Thyroid gland (tissue), 4 donors: ENCODE measurements at regions not wholly inside any gene's neighbourhood (a gene's known extent, or its start where the extent isn't known, plus 50 kb on each side); places are given as distances from the start of the nearest gene placed in this dataset.

Experiments used
- POLR2A ChIP-seq, 2 donors: fragments of 450-650 bp; IDR thresholded peaks; one replicate each; pipeline ENCODE4 v1.6.1; 2017; ENCODE audit warnings: antibody characterized with exemption in 2 of 2, mild to moderate bottlenecking in 2 of 2, moderate library complexity in 1 of 2
- TF ChIP-seq, protein P1 (sequence below), 6 experiments: fragments of 200-600 bp in 3 of 6; fragments of 450-650 bp in 3 of 6; sonication (generic) in 3 of 6; IDR thresholded peaks; one replicate each; pipeline ENCODE4 v1.5.1; 2016 to 2019; ENCODE audit warnings: antibody characterized with exemption in 6 of 6, mild to moderate bottlenecking in 2 of 6, inconsistent platforms in 1 of 6, moderate library complexity in 1 of 6

DNA sequence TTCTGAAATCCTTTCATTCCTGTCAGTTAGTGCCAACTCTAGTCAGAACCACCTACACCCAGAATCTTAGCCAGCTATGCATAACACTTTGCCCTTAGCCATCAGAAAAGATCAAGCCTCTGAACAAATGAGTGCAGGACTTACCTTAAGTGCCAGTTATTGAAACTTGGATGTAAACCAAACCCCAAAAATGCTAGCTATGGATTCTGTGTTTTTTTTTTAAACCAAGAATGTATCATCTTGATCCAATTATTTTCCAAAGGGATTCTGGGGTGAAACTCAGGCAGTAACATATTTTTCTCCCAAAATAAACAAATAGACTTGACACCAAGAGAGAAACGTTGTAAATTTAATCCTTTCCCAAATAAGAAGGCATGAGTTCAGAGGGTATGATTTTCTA, 538.6 kb upstream of the ADAMTS5 start:
- TF ChIP-seq POLR2A (IDR thresholded peaks at IDR 0.05) = no peak
- TF ChIP-seq, protein P1, sequence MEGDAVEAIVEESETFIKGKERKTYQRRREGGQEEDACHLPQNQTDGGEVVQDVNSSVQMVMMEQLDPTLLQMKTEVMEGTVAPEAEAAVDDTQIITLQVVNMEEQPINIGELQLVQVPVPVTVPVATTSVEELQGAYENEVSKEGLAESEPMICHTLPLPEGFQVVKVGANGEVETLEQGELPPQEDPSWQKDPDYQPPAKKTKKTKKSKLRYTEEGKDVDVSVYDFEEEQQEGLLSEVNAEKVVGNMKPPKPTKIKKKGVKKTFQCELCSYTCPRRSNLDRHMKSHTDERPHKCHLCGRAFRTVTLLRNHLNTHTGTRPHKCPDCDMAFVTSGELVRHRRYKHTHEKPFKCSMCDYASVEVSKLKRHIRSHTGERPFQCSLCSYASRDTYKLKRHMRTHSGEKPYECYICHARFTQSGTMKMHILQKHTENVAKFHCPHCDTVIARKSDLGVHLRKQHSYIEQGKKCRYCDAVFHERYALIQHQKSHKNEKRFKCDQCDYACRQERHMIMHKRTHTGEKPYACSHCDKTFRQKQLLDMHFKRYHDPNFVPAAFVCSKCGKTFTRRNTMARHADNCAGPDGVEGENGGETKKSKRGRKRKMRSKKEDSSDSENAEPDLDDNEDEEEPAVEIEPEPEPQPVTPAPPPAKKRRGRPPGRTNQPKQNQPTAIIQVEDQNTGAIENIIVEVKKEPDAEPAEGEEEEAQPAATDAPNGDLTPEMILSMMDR (IDR thresholded peaks at IDR 0.05) = no peak
